ENCODE measurements at regions not wholly inside any gene's neighbourhood (a gene's known extent, or its start where the extent isn't known, plus 50 kb on each side); places are given as distances from the start of the nearest gene placed in this dataset.

DNA sequence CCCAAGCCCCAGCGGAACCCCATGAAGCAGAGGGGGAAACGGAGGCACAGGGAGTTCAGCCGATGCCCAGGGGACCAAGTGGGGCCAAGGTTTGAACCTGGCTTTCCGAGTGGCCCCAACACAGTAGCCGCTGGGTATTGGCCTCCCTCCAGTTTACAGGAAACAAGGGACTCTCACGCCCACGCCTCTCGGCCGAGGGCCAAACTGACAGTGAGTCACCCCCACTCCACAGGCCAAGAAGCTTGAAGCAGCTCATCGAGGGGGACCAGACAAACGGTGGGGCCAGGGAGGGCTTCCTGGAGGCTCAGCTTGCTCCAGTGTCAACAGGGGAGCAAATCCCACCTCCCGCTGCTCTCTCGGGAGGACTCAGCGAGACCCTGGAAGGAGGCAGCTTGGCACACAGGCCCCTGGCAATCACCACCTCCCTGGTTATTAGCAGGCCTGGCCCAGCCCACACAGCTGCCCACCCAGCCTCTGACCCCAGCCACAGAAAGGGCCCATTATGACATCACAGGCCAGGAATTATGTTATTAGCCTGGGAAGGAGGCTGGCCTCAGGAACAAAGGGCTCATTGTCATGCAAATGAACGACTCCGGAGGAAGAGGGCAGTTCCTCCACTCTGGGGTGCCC lies 54.6 kb downstream of the NCOR2 start:
- no peak overlapping the region for H3K9ac ChIP-seq (ENCODE audit: low read length)
- no peak overlapping the region for H3K27ac ChIP-seq (ENCODE audit: low read length)
- H3K36me3 ChIP-seq (replicated peaks; ENCODE audit: insufficient read depth, low read length), result no peaks in the 10 kb centered on the region
- no peaks in the 10 kb centered on the region for H3K27me3 ChIP-seq (replicated peaks; ENCODE audit: insufficient read depth, low read length)
- no peak overlapping the region for H3K4me3 ChIP-seq (ENCODE audit: low read length)
- TF ChIP-seq EZH2phosphoT487 (IDR thresholded peaks at IDR 0.05; ENCODE audit: low read length), result no peak
- TF ChIP-seq, protein P1, sequence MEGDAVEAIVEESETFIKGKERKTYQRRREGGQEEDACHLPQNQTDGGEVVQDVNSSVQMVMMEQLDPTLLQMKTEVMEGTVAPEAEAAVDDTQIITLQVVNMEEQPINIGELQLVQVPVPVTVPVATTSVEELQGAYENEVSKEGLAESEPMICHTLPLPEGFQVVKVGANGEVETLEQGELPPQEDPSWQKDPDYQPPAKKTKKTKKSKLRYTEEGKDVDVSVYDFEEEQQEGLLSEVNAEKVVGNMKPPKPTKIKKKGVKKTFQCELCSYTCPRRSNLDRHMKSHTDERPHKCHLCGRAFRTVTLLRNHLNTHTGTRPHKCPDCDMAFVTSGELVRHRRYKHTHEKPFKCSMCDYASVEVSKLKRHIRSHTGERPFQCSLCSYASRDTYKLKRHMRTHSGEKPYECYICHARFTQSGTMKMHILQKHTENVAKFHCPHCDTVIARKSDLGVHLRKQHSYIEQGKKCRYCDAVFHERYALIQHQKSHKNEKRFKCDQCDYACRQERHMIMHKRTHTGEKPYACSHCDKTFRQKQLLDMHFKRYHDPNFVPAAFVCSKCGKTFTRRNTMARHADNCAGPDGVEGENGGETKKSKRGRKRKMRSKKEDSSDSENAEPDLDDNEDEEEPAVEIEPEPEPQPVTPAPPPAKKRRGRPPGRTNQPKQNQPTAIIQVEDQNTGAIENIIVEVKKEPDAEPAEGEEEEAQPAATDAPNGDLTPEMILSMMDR (IDR thresholded peaks at IDR 0.05; ENCODE audit: low read length), result no peak
- TF ChIP-seq EZH2 (optimal IDR thresholded peaks at IDR 0.05; ENCODE audit: low read depth, low read length), result no peak
- H2AFZ ChIP-seq (ENCODE audit: low read length), result no peak overlapping the region
- H3F3A ChIP-seq (ENCODE audit: insufficient read depth, low read length), result no peaks in the 10 kb centered on the region
- no peak for DNase-seq
- H3K4me2 ChIP-seq (ENCODE audit: low read depth, low read length), result no peak overlapping the region
- no peaks in the 10 kb centered on the region for H3K9me2 ChIP-seq (replicated peaks; ENCODE audit: insufficient read depth, low read length)
- no peaks in the 10 kb centered on the region for H3K9me3 ChIP-seq (replicated peaks; ENCODE audit: insufficient read depth, low read length)
- H3K79me2 ChIP-seq (ENCODE audit: low read length), result peaks cover 89% of the 10 kb centered on the region
- no peaks in the 10 kb centered on the region for H3K4me1 ChIP-seq (ENCODE audit: low read length)
- H4K20me1 ChIP-seq (ENCODE audit: insufficient read depth, low read length), result no peaks in the 10 kb centered on the region

DNA sequence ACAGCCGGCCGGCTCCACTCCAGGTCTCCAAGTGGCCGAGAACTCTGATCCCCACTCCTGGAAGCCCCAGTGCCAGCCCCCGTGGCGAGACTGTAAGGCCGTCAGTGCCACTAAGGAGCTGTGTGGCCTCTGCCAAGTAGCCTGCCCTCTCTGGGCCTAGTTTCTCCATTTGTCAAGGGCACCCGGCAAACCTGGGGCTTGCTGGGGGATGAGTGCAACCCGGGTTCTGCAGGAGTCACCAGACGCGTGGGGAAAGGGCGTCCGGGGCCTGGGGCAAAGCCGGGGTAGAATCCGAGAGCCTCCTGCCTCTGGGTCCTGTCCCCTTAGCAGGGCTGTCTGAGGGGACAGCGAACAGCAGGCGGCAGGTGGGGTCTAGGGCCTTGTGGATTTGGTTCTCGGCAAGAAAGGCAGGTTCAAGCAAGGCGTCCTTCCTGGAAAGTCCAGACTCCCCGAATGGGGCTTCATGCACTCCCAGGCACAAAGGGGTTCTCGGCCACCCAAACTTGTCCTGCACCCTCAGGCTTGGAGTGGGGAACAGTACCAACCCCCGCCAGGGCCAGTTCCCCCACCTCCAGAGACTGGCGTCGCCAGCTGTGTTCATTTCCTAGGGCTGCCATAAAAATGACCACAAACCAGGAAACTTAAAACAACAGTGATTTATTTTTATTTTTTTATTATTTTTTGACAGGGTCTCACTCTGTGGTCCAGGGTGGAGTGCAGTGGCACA lies 56.0 kb downstream of the NCOR2 start:
- no peaks in the 10 kb centered on the region for H3K36me3 ChIP-seq (replicated peaks; ENCODE audit: insufficient read depth, low read length)
- peaks cover 89% of the 10 kb centered on the region for H3K79me2 ChIP-seq (ENCODE audit: low read length)
- H4K20me1 ChIP-seq (ENCODE audit: insufficient read depth, low read length), result no peaks in the 10 kb centered on the region
- H3K27me3 ChIP-seq (replicated peaks; ENCODE audit: insufficient read depth, low read length), result no peaks in the 10 kb centered on the region
- TF ChIP-seq, protein P1 (IDR thresholded peaks at IDR 0.05; ENCODE audit: low read length), result no peak
- TF ChIP-seq EZH2phosphoT487 (IDR thresholded peaks at IDR 0.05; ENCODE audit: low read length) (no peak), EZH2 (optimal IDR thresholded peaks at IDR 0.05; ENCODE audit: low read depth, low read length) (no peak)
- H3K4me2 ChIP-seq (ENCODE audit: low read depth, low read length), result no peak overlapping the region
- H2AFZ ChIP-seq (ENCODE audit: low read length), result no peak overlapping the region
- no peak overlapping the region for H3K9ac ChIP-seq (ENCODE audit: low read length)
- H3K9me2 ChIP-seq (replicated peaks; ENCODE audit: insufficient read depth, low read length), result no peaks in the 10 kb centered on the region
- no peak for DNase-seq
- H3K9me3 ChIP-seq (replicated peaks; ENCODE audit: insufficient read depth, low read length), result no peaks in the 10 kb centered on the region
- no peak overlapping the region for H3K27ac ChIP-seq (ENCODE audit: low read length)
- no peaks in the 10 kb centered on the region for H3F3A ChIP-seq (ENCODE audit: insufficient read depth, low read length)
- no peaks in the 10 kb centered on the region for H3K4me1 ChIP-seq (ENCODE audit: low read length)
- H3K4me3 ChIP-seq (ENCODE audit: low read length), result no peak overlapping the region

DNA sequence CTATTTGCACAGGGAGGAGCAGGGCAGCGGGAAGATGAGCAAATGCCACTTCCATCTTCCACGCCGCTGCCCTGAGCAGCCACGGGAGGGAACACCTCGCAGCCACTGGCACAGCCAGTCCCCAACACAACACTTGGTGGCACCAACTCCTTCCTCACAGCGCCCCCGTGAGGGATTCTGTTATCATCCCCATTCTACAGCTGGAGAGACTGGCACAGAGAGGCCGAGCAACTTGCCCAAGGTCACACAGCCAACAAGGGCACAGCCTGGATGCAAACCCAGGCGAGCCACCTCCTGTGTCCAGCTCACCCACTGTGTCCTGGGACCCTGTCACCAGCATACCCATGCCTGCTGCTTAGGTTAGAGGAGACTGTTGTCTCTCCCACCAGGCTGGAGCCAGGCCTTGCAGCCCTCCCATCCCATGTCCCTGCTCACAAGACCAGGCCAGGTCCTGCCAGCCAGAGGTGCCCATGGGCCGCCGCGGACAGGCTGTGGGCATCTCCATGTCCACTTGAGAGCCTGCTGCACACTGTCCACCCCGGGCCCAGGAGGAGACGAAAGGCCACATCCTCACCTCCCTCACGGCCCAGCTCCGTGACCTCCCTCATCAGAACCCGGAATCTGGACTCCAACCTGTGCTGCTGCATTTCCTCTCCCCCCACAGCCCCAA lies 57.0 kb downstream of the NCOR2 start:
- Histone ChIP-seq H3K4me1 (ENCODE audit: low read length) (no peaks in the 10 kb centered on the region), H2AFZ (ENCODE audit: low read length) (no peak overlapping the region), H3K4me3 (ENCODE audit: low read length) (no peak overlapping the region), H4K20me1 (ENCODE audit: insufficient read depth, low read length) (no peaks in the 10 kb centered on the region), H3K9me2 (replicated peaks; ENCODE audit: insufficient read depth, low read length) (no peaks in the 10 kb centered on the region), H3F3A (ENCODE audit: insufficient read depth, low read length) (no peaks in the 10 kb centered on the region), H3K79me2 (ENCODE audit: low read length) (peaks cover 89% of the 10 kb centered on the region), H3K9ac (ENCODE audit: low read length) (no peak overlapping the region), H3K4me2 (ENCODE audit: low read depth, low read length) (no peak overlapping the region), H3K36me3 (replicated peaks; ENCODE audit: insufficient read depth, low read length) (no peaks in the 10 kb centered on the region), H3K27ac (ENCODE audit: low read length) (no peak overlapping the region), H3K27me3 (replicated peaks; ENCODE audit: insufficient read depth, low read length) (no peaks in the 10 kb centered on the region), H3K9me3 (replicated peaks; ENCODE audit: insufficient read depth, low read length) (no peaks in the 10 kb centered on the region)
- TF ChIP-seq EZH2phosphoT487 (IDR thresholded peaks at IDR 0.05; ENCODE audit: low read length) (no peak), EZH2 (optimal IDR thresholded peaks at IDR 0.05; ENCODE audit: low read depth, low read length) (no peak)
- TF ChIP-seq, protein P1 (IDR thresholded peaks at IDR 0.05; ENCODE audit: low read length), result no peak
- DNase-seq, result no peak
